GM21390 (cell line): ENCODE measurements at regions not wholly inside any gene's neighbourhood (a gene's known extent, or its start where the extent isn't known, plus 50 kb on each side); places are given as distances from the start of the nearest gene placed in this dataset.

Experiments
- ATAC-seq: cut with Tn5 transposase; IDR thresholded peaks from one replicate; pipeline ENCODE4 v1.9.1; 2021; ENCODE audit not compliant: unreplicated experiment

GRCh38 chr5:7330256-7330655 is 65.7 kb upstream of the ADCY2 start:
- ATAC-seq: no peak

- ATAC-seq: no peak
These were observed 64.8 kb upstream of the ADCY2 start for GRCh38 chr5:7331131-7331530.
